GM19043 (cell line): ENCODE measurements at regions not wholly inside any gene's neighbourhood (a gene's known extent, or its start where the extent isn't known, plus 50 kb on each side); places are given as distances from the start of the nearest gene placed in this dataset.
"Not testable (repeated sequence)": the region's sequence is repeated elsewhere in the genome, so short reads cannot be mapped to it uniquely, and the experiment has no call there.

Experiments used
- ATAC-seq: cut with Tn5 transposase; IDR thresholded peaks from one replicate; pipeline ENCODE4 v1.9.1; 2021; ENCODE audit warnings: low read depth; ENCODE audit not compliant: unreplicated experiment

- ATAC-seq = no peak
Observed at GRCh38 chr12:126952096-126953007, 1314.6 kb upstream of the TMEM132C start.

DNA sequence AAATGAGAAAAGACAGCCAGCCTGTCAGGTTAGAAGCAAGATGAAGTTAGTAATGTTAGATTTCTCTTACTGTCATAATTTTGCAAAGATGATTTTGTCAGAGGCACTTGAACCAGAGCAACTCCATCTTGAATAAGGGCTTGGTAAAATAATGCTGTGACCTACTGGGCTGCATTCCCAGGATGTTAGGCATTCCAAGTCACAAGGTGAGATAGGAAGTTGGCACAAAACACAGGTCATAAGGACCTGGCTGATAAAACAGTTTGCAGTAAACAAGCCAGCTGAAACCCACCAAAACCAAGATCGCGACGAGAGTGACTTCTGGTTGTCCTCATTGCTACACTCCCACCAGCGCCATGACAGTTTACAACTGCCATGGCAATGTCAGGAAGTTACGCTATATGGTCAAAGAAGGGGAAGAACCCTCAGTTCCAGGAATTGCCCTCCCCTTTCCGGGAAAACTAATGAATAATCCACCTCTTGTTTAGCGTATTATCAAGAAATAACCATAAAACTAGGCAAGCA is 1313.5 kb upstream of the TMEM132C start:
- no peak for ATAC-seq

GRCh38 chr12:126960221-126960620 is 1306.7 kb upstream of the TMEM132C start:
- ATAC-seq = no peak

GRCh38 chr12:126960709-126961108 is 1306.3 kb upstream of the TMEM132C start:
- ATAC-seq = no peak

DNA sequence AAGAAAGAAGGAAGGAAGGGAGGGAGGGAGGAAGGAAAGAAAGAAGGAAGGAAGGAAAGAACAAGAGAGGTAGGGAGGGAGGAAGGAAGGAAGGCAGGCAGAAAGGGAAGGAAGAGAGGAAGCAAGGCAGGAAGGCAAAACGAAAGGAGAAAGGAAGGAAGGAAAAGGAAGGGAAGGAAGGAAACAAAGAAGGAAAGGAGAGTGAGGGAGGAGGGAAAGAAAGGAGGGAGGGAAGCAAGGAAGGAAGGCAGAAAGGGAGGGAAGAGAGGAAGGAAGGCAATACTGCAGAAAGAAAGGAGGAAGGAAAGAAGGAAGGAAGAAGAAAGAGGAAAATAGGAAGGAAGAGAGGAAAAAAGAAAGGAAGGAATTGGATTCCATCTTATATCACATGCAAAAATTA is 1303.1 kb upstream of the TMEM132C start:
- ATAC-seq = no peak

GRCh38 chr12:126966498-126966897 is 1300.5 kb upstream of the TMEM132C start:
- ATAC-seq = no peak

DNA sequence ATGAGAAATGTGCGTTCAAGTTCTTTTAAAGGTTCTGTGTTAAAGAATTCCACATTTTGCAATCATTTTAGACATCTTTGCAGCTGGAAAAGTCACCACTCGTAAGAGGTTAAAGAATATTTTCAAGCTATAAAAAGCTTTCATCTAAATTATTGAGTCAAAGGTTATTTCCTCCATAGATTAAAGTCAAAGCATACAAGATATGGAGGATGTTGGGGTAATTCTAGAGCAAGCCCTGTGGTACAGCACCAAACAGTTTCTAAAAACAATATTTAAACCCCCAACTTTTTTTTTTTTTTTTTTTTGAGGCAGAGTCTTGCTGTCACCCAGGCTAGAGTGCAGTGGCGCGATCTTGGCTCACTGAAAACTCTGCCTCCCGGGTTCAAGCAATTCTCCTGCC is 1299.8 kb upstream of the TMEM132C start:
- no peak for ATAC-seq

DNA sequence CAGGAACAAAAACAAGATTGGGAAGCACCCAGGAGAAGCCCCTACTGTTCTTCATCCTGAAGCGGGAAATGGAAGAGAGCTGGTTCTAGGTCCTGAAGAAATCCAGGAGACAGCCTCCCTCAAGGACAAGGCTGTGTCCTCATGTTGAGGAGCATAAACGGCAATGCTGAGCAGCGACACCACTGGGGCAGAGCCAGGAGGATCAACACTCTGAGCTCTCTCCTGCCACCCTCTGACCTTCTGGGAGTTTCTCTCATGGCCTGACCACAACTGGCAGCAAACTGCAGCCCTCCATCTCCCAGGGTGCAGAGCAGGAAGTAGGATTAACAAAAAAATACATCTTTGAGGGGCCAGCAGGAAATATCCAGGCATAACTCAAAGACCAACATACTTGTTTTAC is 1292.2 kb upstream of the TMEM132C start:
- no peak for ATAC-seq

GRCh38 chr12:126976579-126976978 is 1290.4 kb upstream of the TMEM132C start:
- ATAC-seq = no peak

DNA sequence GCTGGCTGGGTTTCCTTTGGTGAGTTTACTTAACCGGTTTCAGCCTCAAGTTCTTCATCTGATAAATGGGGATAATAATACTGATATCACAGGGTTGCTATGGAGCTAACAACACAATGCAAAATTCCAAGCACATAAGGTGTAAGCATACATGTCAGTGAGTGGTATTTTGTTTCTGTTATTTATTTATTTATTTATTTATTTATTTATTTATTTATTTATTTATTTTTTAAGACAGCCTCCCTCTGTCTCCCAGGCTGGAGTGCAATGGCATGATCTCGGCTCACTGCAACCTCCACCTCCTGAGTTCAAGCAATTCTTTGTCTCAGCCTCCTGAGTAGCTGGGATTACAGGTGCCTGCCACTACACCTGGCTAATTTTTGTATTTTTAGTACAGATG is 1287.4 kb upstream of the TMEM132C start:
- ATAC-seq = not testable (repeated sequence)

DNA sequence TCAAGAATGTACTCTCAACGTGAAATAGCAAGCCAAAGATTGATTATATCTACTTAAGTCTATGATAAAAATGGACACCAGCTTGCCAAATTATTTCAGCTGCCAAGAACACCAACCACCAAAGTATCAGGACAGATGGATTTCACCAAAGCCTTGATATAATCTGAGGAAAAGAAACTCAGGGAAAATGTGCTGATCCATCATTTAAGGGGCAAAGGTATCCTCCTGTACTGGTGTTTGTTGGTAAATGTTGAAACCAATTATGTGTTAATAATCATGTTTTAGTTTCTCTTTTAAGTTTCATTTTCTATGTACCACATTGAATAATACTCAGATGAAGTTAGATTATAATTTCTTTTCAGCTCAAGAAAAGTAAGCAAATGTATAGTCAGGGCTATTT is 1284.3 kb upstream of the TMEM132C start:
- no peak for ATAC-seq

DNA sequence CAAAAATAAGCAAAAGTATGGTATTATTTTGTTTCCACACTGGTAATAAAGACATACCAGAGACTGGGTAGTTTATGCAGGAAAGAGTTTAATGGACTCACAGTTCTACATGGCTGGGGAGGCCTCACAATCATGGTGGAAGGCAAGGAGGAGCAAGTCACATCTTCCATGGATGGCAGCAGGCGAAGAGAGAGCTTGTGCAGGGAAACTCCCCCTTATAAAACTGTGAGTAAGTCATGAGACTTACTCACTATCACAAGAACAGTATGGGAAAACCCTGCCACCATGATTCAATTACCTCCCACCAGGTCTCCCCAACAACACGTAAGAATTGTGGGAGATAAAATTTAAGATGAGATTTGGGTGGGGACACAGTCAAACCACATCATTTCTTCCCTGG is 1283.2 kb upstream of the TMEM132C start:
- ATAC-seq = not testable (repeated sequence)

DNA sequence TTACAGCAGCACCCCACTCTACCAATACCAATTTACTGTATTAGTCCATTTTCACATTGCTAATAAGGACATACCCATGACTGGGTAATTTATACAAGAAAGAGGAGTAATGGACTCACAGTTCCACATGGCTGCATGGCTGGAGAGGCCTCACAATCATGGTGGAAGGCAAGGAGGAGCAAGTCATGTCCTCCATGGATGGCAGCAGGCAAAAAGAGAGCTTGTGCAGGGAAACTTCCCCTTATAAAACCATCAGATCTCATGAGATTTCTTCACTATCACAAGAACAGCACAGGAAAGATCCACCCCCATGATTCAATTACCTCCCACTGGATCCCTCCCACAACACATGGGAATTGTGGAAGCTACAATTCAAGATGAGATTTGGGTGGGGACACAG is 1281.3 kb upstream of the TMEM132C start:
- not testable (repeated sequence) for ATAC-seq

- no peak for ATAC-seq
Observed at GRCh38 chr12:126989532-126989931, 1277.4 kb upstream of the TMEM132C start.

GRCh38 chr12:126993898-126994297 is 1273.1 kb upstream of the TMEM132C start:
- ATAC-seq = no peak

DNA sequence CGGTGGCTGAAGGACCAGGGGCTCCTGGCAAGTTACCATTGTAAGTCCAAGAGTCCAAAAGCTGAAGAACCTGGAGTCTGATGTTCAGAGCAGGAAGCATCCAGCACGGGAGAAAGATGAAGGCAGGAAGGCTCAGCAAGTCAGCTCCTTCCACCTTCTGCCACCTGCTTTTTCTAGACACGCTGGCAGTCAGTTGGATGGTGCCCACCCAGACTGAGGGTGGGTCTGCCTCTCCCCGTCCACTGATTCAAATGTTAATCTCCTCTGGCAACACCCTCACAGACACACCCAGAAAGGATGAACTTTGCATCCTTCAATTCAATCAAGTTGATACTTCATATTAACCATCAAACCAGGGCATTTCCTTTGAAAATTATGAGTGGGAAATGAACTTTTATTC is 1272.4 kb upstream of the TMEM132C start:
- ATAC-seq = no peak

DNA sequence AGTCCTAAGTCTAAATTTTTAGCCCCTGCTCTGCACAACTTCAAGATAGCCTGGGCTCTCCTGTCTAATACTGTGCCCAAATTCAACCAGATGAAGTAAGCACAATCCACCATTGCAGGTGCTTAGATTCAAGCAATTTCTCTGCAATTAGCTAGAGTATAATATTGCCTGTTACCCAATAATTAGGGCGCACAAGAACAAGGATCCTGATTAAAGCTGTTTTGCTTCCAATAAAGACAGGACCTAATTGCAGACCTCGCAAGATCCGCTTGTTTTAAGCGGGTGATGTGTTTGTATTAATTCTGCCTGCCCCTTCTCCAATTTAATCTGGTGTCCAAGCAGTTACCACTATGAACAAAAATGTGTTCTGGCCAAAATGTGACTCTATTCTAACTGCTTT is 1268.9 kb upstream of the TMEM132C start:
- ATAC-seq = no peak

- no peak for ATAC-seq
Observed at GRCh38 chr12:126998747-126999285, 1268.2 kb upstream of the TMEM132C start.

DNA sequence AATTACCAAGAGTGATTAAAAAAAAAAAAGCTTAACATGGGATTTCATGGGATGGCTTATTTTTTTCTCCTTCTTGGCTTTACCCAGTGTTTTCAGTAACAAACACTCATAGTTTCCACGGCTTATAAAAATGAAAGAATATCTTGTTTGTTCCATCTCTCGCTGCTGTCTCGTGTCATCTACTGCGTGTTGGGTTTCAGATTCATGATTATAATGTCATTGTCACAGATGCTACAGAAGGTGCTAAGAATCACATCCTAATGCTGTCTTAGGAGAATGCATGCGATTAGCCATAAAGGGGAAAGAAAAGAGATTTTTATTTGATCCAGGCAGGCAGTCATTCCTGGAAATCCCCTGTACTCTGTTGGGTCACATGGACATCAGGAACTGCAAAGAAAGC is 1267.6 kb upstream of the TMEM132C start:
- no peak for ATAC-seq

- no peak for ATAC-seq
Observed at GRCh38 chr12:127005406-127005805, 1261.6 kb upstream of the TMEM132C start.

DNA sequence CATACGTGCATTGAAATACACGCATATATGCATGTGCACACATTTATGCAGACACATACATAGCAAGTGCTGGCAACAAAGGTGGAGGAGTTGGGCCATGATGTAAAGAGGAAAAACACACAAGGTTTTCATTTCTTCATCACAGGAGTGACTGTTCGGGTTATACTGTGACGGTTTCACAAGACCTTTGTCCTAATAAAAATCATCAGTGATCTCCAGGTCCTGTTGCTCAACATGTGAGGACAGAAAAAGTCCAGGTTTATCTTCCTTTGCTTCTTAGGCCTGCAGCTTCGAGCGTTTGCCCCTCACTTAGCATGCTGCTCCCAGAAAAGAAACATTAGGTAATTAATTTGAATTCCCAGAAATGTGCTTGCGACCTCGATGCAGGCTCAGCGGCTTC is 1260.0 kb upstream of the TMEM132C start:
- no peak for ATAC-seq
